ENCODE measurements at regions not wholly inside any gene's neighbourhood (a gene's known extent, or its start where the extent isn't known, plus 50 kb on each side); places are given as distances from the start of the nearest gene placed in this dataset.
A peak's percentile ranks its signal among the peaks of the same experiment; 100 is the strongest.

- no peak for DNase-seq
Measured at GRCh38 chr22:27019827-27020226, 362.4 kb downstream of the MIAT start.

GRCh38 chr22:27022274-27022895 lies 365.0 kb downstream of the MIAT start:
- DNase-seq = no peak

DNA sequence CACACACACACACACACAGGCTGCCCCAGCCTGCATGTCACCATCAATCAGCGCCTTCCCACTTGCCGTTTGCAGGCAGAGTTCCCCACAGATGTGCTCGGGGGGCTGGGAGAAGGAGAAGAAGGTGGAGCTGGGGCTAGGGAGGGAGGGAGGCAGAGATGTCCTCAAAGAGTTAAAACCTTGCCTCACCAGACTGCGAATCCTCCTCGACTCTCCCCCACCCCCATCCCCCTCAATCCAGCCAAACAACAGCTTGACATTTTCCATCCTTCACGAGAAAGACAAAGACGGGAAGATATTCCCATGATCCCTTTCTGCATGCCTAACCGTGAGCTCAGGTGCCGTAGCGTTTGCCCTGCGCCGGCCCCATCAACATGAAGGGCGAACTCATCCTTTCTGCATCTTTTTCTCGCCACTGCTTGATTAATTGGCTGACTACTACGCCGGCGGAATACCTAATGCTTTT lies 365.5 kb downstream of the MIAT start:
- DNase-seq = no peak

DNA sequence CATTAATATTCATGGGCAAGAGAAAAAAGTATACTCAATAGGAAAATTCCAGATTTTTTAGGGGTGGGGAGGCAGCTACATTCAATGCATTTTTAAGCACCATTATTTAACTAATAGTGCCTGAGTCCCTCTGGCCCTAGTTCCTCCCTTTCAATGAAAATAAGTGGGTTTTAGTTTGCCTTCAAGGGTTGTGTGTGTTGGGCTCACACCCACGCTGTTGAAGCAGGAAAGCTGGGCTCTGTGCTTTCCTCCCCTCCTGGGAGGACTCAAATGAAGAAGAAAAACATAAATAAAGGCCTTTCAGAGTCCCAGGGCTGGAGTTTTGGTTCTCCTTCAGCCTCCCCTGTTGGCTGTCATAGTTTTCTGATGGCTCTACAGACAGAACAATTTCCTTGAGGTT lies 366.2 kb downstream of the MIAT start:
- no peak for DNase-seq

GRCh38 chr22:27024982-27025381 lies 367.6 kb downstream of the MIAT start:
- DNase-seq = no peak

- no peak for DNase-seq
Measured at GRCh38 chr22:27028093-27028492, 370.7 kb downstream of the MIAT start.

GRCh38 chr22:27029584-27030130 lies 372.3 kb downstream of the MIAT start:
- DNase-seq = no peak

DNA sequence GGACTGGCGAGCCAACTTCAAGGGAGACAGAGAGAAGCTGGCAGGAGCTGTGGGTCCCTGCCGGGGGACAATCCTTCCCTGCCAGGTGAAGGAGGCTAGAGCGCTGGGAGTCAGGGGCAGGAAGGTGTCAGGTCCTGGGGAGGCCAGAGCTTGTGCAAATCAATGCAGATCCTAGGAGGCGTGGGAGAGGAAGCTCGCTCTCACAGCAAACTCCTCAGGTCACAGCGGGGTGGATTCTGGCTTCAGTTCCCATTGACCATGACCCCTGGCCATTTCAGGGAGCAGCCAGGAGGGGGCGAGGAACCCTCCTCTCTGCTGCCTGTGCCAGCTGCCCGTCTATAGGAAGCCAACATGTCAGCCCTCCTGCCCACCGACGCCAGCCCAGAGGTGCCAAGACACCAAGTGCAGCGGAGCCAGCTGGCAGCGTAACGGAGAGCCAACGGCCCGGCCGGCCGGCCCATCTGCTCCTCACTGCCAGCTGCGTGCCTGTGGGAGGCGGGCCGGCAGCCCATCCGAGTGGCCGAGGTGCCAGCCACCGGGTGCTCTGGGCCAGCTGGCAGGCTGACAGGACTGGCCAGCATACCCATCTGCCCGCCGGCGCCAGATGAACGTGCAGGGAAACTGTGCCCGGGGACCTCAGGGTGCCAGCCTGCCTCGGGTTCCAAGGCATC lies 374.8 kb downstream of the MIAT start:
- no peak for DNase-seq

DNA sequence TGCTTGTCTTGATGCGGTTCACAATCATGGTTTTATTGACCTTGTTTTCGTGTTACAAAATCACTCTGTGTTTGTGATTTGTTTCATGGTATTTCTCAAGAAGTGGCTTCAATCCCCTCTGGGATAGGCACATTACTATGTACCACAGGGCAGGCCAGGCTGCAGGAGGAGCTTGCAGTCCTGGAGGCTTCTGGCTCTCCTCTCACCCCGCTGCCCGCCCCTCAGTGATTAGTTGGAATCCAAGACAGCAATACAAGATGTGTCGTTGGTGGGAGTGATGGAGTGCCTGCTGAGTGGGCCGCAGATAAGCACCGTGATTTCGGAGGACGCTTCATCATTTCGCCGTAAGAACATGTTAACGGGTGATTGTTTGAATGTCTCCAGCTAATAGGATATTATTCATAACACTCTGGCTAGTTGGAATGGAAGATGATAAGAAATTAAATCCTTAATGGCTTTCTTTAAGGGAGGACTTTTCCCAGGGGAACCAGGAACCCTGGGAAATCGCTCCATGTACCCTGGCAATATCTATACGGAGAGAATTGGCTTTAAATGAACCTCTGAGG lies 384.4 kb downstream of the MIAT start:
- no peak for DNase-seq

DNA sequence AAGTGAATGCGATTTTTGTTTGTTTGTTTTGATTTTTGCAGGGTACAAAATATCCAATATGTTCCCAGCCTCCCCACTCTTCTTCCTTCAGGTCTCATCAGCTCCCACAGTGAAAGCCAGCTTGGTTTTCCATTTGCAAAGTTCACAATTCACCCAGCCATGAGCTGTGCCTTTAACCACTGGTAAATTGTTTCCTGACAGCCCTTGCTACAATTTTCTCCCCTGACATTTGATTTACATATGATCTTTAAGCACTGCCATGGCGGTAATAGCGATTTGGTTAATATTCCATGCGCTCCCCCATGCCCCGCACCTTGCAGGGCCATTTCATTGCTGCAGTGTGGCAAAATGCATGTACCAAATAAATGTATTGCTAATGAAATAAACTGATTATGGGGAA lies 385.9 kb downstream of the MIAT start:
- DNase-seq = no peak

DNA sequence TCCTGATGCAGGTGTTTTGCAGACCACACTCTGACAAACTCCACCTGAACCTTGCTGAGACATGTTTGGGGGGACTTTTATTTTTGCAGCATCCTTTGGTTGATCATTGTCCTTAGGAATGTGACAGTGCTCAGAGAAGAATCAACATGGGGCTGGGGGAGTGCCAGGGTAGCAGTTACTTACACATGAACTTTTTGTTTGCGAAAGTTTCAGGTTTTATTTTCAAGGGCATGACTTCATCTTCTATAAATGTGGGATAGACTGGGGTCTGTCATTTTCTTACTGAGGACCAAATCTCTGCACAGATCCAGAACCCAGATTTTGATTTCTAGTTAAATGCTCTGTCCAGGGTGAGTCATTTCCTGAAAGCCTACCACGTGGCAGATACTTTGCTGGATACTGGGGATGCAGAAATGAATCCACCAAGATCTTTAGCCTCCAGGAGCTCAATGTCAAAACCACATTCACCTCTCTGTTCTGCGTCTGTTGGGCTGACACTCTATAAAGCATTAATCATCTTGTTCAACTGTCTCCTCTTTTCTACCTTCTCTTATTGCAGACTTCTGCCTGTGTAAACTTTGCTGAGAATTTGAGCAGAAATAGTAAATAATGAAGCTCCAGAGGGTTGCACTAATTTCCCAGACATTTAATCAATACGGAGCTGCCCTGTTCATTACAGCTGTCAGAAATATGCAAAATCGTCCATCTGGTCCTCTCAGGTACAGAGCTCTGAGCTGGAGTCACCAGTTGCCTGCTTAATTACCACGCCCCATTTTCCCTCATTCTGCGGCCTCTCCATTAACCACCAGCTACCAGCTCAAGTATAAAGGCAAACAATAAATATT lies 387.9 kb downstream of the MIAT start:
- peak; percentile 41 for DNase-seq

- peak; percentile 75 for DNase-seq
Measured at GRCh38 chr22:27046086-27046485, 388.7 kb downstream of the MIAT start.

- DNase-seq = no peak
Measured at GRCh38 chr22:27046603-27047002, 389.2 kb downstream of the MIAT start.

GRCh38 chr22:27050771-27051170 lies 393.4 kb downstream of the MIAT start:
- no peak for DNase-seq

- DNase-seq = no peak
Measured at GRCh38 chr22:27051407-27051806, 394.0 kb downstream of the MIAT start.

GRCh38 chr22:27057717-27058116 lies 400.3 kb downstream of the MIAT start:
- DNase-seq = peak; percentile 9

DNA sequence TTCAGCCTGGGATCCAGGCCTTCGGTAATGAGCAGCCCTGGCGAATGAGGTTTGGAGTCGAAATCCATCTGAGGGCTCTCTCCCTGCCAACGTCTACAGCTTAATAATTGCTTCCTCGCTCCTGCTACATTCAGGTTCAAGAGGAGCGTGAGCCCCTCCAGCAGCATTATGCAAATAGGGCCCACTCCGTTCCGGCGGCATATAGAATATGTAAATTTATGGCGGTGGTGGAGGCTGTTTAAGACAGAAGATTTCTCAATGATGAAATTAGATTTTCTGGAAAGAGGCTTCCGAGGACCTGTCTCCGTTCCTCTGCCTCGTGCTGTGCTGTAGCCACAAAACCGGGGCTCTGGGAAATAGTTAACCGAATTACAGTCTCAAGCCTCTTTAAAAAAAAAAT lies 402.8 kb downstream of the MIAT start:
- no peak for DNase-seq

DNA sequence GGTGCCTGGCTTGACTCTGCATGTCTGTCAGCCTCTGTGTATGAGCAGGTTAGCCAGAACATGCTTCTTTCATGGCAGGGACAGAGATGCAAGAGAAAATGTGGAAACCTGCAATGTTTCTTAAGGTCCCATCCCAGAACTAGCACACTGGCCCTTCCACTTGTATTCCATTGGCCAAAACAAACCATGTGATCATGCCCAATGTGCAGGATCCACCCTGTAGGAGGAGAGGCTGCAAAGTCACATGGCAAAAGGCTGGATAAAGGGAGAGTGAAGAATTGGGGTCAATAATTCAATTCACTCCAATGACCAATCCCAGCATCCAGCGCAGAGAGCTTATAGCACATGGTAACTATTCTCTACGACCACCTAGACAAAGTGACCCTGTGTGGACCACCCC lies 405.5 kb downstream of the MIAT start:
- DNase-seq = no peak

- no peak for DNase-seq
Measured at GRCh38 chr22:27063406-27063805, 406.0 kb downstream of the MIAT start.

DNA sequence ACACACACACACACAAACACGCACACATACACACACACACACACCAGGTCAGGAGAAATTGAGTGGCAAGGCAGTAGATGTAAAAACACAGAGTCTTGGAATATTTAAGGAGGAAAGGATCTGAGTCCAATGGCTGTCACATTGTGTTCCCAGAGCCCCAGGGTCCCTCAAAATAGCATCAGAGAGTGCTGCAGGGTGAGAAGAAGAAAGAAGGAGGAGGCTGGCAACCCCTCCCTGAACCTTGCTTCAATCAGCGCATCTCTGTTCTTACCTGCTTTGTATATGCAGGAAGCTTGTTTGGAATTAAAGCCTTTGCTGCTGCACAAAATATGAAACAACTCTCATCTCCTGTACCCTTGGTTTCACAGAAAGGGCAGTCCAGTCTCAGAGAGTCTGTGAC lies 406.5 kb downstream of the MIAT start:
- DNase-seq = no peak

DNA sequence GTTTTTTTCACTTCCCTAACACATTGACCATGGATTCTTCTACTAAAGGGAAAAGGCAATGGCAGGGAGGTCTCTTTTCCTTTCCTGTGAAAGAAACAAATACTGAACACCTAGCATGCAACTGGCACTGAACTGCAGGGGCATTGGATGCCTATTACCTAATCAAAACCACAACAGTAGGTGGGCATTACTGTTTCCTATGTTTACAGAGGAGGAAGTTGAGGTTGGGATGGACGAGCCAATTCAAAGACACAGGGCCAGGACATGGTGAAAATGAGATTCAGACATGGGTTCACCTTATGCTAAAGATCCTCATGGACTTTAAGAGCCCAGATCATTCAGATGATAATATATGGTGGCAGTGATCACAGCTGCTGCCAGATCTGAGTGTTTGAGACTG lies 407.0 kb downstream of the MIAT start:
- DNase-seq = no peak

DNA sequence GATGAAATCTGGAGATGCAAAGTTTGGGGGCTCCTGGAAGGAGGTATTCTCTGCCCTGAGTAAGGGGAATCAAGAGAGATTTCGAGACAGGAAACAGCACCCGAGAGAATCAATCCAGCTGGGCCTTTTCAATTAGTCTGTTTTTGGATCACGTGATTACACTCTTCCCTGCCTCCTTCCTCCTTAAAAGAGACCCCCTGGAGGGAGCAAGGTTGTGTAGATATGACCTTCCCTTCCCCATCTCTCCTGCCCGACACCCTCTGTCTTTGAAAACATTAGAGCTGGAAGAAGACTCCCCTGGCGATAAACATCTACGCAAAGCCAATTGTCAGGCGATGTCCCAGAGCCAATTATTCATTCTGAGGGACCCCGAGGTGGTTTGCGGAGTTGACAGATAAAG lies 407.9 kb downstream of the MIAT start:
- DNase-seq = peak; percentile 15

DNA sequence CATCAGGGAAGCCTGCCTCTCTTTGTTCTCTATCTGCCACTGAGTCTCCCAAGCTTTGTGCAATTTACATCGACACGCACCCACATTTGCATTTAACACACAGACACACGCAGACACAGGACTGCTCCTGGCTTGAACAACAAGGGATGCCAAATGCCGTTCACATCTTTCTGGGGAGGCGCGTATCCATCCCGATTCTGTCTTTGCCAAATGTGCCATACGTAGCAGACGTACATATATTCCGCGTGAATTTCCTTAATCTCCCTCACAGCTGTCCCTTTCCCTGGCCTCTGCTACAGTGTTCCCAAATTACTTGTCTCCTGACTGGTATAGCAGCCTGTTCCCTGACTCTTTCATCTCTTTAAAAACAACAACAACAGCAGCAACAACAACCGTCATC lies 409.5 kb downstream of the MIAT start:
- no peak for DNase-seq
